HEK293 (cell line): ENCODE measurements at regions not wholly inside any gene's neighbourhood (a gene's known extent, or its start where the extent isn't known, plus 50 kb on each side); places are given as distances from the start of the nearest gene placed in this dataset.

Experiments used
- CTCF ChIA-PET: fragments of 350-600 bp; formaldehyde crosslinking; extraction: SDS; loops from one replicate; lab custom pipeline; 2021; ENCODE audit warnings: antibody characterized with exemption; lab: Yijun Ruan, JAX
- POLR2A ChIA-PET: fragments of 300-600 bp; formaldehyde crosslinking; extraction: SDS; loops from one replicate; lab custom pipeline; 2020; ENCODE audit warnings: antibody characterized with exemption, inconsistent platforms; lab: Yijun Ruan, JAX
- H3K27ac ChIP-seq: fragments of 200-500 bp; sonication (Bioruptor generic); 2 replicates; pipeline ENCODE4 v1.5.1; 2014; ENCODE audit warnings: low read depth, low read length, control low read depth, inconsistent platforms; ENCODE audit errors: extremely low read depth
- H3K36me3 ChIP-seq, 2 experiments: fragments of 200-500 bp in 1 of 2; sonication (Bioruptor generic) in 1 of 2; 1 replicate in 1 of 2; 2 replicates in 1 of 2; pipeline ENCODE4 v1.5.1; 2014 to 2017; ENCODE audit warnings: inconsistent platforms in 2 of 2, low read length in 2 of 2; ENCODE audit not compliant: control insufficient read depth in 2 of 2, insufficient read depth in 1 of 2
- H3K4me1 ChIP-seq: fragments of 200-500 bp; sonication (Bioruptor generic); 2 replicates; pipeline ENCODE4 v1.5.1; 2014; ENCODE audit warnings: mild to moderate bottlenecking, low read length, inconsistent platforms; ENCODE audit not compliant: control insufficient read depth, insufficient read depth
- H3K4me3 ChIP-seq: 2 replicates; pipeline ENCODE4 v1.5.1; 2011; ENCODE audit warnings: low read depth, mild to moderate bottlenecking, control low read depth, low read length, moderate library complexity
- H3K9me3 ChIP-seq: fragments of 200-500 bp; sonication (Bioruptor generic); 2 replicates; pipeline ENCODE4 v1.5.1; 2014; ENCODE audit warnings: low read depth, low read length, inconsistent platforms; ENCODE audit not compliant: control insufficient read depth, insufficient read depth
- ATF2 ChIP-seq: fragments of 450-650 bp; formaldehyde crosslinking; IDR thresholded peaks from 2 replicates; pipeline ENCODE4 v1.5.1; 2016; ENCODE audit warnings: missing biosample characterization, missing genetic modification characterization, low read depth
- CTCF ChIP-seq: fragments of 450-650 bp; formaldehyde crosslinking; IDR thresholded peaks from 2 replicates; pipeline ENCODE4 v1.5.1; 2016; ENCODE audit warnings: missing biosample characterization, missing genetic modification characterization
- GLIS1 ChIP-seq: fragments of 450-650 bp; formaldehyde crosslinking; IDR thresholded peaks from 2 replicates; pipeline ENCODE4 v1.5.1; 2016; ENCODE audit warnings: missing biosample characterization, missing genetic modification characterization
- HOXA7 ChIP-seq: sonication (generic); formaldehyde crosslinking; IDR thresholded peaks from 2 replicates; pipeline ENCODE4 v1.8.1; 2022; ENCODE audit warnings: missing genetic modification reagents, borderline replicate concordance
- KLF16 ChIP-seq: fragments of 450-650 bp; formaldehyde crosslinking; IDR thresholded peaks from 2 replicates; pipeline ENCODE4 v1.5.1; 2017; ENCODE audit warnings: missing biosample characterization, missing genetic modification characterization
- KLF9 ChIP-seq: fragments of 450-650 bp; formaldehyde crosslinking; IDR thresholded peaks from 2 replicates; pipeline ENCODE4 v1.5.1; 2016; ENCODE audit warnings: missing biosample characterization, missing genetic modification characterization, low read depth
- SALL2 ChIP-seq: fragments of 450-650 bp; formaldehyde crosslinking; IDR thresholded peaks from 2 replicates; pipeline ENCODE4 v1.5.0; 2017; ENCODE audit warnings: missing biosample characterization, mild to moderate bottlenecking, missing genetic modification characterization, borderline replicate concordance
- TSHZ1 ChIP-seq: fragments of 450-650 bp; formaldehyde crosslinking; IDR thresholded peaks from 2 replicates; pipeline ENCODE4 v1.5.1; 2016; ENCODE audit warnings: missing biosample characterization, missing genetic modification characterization, borderline replicate concordance
- ZBTB17 ChIP-seq: fragments of 450-650 bp; formaldehyde crosslinking; IDR thresholded peaks from 2 replicates; pipeline ENCODE4 v1.5.1; 2016; ENCODE audit warnings: missing biosample characterization, missing genetic modification characterization
- ZBTB48 ChIP-seq: fragments of 450-650 bp; formaldehyde crosslinking; IDR thresholded peaks from 2 replicates; pipeline ENCODE4 v1.5.1; 2016; ENCODE audit warnings: missing biosample characterization, missing genetic modification characterization
- ZIC2 ChIP-seq: fragments of 450-650 bp; formaldehyde crosslinking; IDR thresholded peaks from 2 replicates; pipeline ENCODE4 v1.5.1; 2016; ENCODE audit warnings: missing biosample characterization, missing genetic modification characterization
- ZNF112 ChIP-seq: fragments of 450-650 bp; formaldehyde crosslinking; IDR thresholded peaks from 2 replicates; pipeline ENCODE4 v1.5.0; 2017; ENCODE audit warnings: missing biosample characterization, missing genetic modification characterization
- ZNF157 ChIP-seq: fragments of 450-650 bp; formaldehyde crosslinking; IDR thresholded peaks from 2 replicates; pipeline ENCODE4 v1.5.1; 2016; ENCODE audit warnings: missing biosample characterization, missing genetic modification characterization
- ZNF184 ChIP-seq: fragments of 450-650 bp; IDR thresholded peaks from 2 replicates; pipeline ENCODE4 v1.5.1; 2018; ENCODE audit warnings: missing biosample characterization, mild to moderate bottlenecking, missing genetic modification characterization
- ZNF221 ChIP-seq: fragments of 450-650 bp; formaldehyde crosslinking; IDR thresholded peaks from 2 replicates; pipeline ENCODE4 v1.5.1; 2017; ENCODE audit warnings: missing biosample characterization, missing genetic modification characterization, borderline replicate concordance
- ZNF23 ChIP-seq: fragments of 450-650 bp; formaldehyde crosslinking; IDR thresholded peaks from 2 replicates; pipeline ENCODE4 v1.5.1; 2016; ENCODE audit warnings: missing biosample characterization, missing genetic modification characterization, borderline replicate concordance
- ZNF239 ChIP-seq: fragments of 450-650 bp; formaldehyde crosslinking; IDR thresholded peaks from 2 replicates; pipeline ENCODE4 v1.5.1; 2016; ENCODE audit warnings: missing biosample characterization, missing genetic modification characterization
- ZNF302 ChIP-seq: fragments of 450-650 bp; formaldehyde crosslinking; IDR thresholded peaks from 2 replicates; pipeline ENCODE4 v1.5.1; 2016; ENCODE audit warnings: missing biosample characterization, missing genetic modification characterization, low read depth
- ZNF324 ChIP-seq: fragments of 450-650 bp; formaldehyde crosslinking; IDR thresholded peaks from 2 replicates; pipeline ENCODE4 v1.5.1; 2016; ENCODE audit warnings: missing biosample characterization, missing genetic modification characterization
- ZNF341 ChIP-seq: fragments of 450-650 bp; formaldehyde crosslinking; IDR thresholded peaks from 2 replicates; pipeline ENCODE4; 2016; ENCODE audit warnings: low read depth, missing biosample characterization, missing genetic modification characterization
- ZNF426 ChIP-seq: fragments of 450-650 bp; formaldehyde crosslinking; IDR thresholded peaks from 2 replicates; pipeline ENCODE4 v1.5.1; 2017; ENCODE audit warnings: missing biosample characterization, missing genetic modification characterization, mild to moderate bottlenecking, inconsistent platforms, moderate library complexity
- ZNF544 ChIP-seq: fragments of 450-650 bp; formaldehyde crosslinking; IDR thresholded peaks from 2 replicates; pipeline ENCODE4 v1.5.0; 2017; ENCODE audit warnings: missing biosample characterization, missing genetic modification characterization
- ZNF549 ChIP-seq: fragments of 450-650 bp; IDR thresholded peaks from 2 replicates; pipeline ENCODE4 v1.5.1; 2018; ENCODE audit warnings: missing biosample characterization, missing genetic modification characterization, mild to moderate bottlenecking, inconsistent platforms, moderate library complexity
- ZNF76 ChIP-seq: fragments of 450-650 bp; formaldehyde crosslinking; IDR thresholded peaks from 2 replicates; pipeline ENCODE4; 2016; ENCODE audit warnings: low read depth, missing biosample characterization, missing genetic modification characterization, borderline replicate concordance
- ZNF837 ChIP-seq: fragments of 450-650 bp; formaldehyde crosslinking; IDR thresholded peaks from 2 replicates; pipeline ENCODE4 v1.5.1; 2016; ENCODE audit warnings: missing biosample characterization, missing genetic modification characterization
- TF ChIP-seq, protein P1 (sequence below): fragments of 450-650 bp; formaldehyde crosslinking; IDR thresholded peaks from 2 replicates; pipeline ENCODE4 v1.5.1; 2016; ENCODE audit warnings: missing biosample characterization, missing genetic modification characterization
- TF ChIP-seq, protein P2 (sequence below): fragments of 450-650 bp; formaldehyde crosslinking; IDR thresholded peaks from 2 replicates; pipeline ENCODE4; 2016; ENCODE audit warnings: missing biosample characterization, missing genetic modification characterization

DNA sequence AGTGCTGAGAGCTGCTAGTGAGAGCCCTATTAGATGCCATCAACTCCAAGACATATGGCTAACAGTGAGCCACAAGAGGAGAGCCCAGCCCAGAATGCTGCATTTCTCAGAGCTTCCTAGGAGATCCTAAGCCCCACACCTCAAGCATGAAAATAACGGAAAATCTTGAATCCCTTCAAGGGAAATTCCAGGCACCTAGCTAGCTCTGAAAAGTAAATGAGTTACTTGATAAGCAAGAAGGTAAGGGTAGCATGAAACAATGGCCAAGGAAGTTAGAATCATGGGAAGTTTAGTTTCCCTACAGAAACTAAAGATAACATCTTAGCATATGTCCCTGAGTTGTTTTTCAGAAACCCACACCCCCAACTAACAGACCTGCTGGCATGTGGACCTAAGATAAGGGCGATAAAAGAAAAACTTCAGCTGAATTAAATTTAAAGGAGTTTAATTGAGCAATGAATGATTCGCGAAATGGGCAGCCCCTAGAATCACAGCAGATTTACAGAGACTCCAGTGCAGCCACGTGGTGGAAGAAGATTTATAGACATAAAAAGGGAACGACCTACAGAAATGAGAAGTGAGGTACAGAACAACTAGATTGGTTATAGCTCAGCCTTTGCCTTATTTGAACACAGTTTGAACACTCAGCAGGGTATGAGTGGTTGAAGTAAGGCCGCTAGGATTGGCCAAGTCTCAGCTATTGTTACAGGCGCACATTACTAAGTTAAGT lies 301.3 kb upstream of the DACH1 start:
- no peaks in the 10 kb centered on the region for H3K36me3 ChIP-seq
- TF ChIP-seq ZNF544 (tag by site-specific recombination) (no peak), ZNF76 (tag by site-specific recombination) (no peak), ZNF324 (tag by site-specific recombination) (no peak), ZNF239 (no peak), ATF2 (tag by site-specific recombination) (no peak), ZNF184 (no peak), ZBTB48 (tag by site-specific recombination) (no peak), HOXA7 (CRISPR knock-in tag) (no peak), ZNF221 (tag by site-specific recombination) (no peak), ZNF23 (tag by site-specific recombination) (no peak), CTCF (tag by site-specific recombination) (no peak), SALL2 (no peak), ZNF426 (no peak), ZNF341 (tag by site-specific recombination) (no peak), ZNF837 (tag by site-specific recombination) (no peak)
- TF ChIP-seq, protein P1, sequence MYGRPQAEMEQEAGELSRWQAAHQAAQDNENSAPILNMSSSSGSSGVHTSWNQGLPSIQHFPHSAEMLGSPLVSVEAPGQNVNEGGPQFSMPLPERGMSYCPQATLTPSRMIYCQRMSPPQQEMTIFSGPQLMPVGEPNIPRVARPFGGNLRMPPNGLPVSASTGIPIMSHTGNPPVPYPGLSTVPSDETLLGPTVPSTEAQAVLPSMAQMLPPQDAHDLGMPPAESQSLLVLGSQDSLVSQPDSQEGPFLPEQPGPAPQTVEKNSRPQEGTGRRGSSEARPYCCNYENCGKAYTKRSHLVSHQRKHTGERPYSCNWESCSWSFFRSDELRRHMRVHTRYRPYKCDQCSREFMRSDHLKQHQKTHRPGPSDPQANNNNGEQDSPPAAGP (tag by site-specific recombination), result no peak
- TF ChIP-seq, protein P2, sequence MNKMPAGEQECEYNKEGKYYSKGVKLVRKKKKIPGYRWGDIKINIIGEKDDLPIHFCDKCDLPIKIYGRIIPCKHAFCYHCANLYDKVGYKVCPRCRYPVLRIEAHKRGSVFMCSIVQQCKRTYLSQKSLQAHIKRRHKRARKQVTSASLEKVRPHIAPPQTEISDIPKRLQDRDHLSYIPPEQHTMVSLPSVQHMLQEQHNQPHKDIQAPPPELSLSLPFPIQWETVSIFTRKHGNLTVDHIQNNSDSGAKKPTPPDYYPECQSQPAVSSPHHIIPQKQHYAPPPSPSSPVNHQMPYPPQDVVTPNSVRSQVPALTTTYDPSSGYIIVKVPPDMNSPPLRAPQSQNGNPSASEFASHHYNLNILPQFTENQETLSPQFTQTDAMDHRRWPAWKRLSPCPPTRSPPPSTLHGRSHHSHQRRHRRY (tag by site-specific recombination), result no peak
- H3K4me1 ChIP-seq, result no peaks in the 10 kb centered on the region
- no peak overlapping the region for H3K27ac ChIP-seq
- H3K9me3 ChIP-seq, result no peaks in the 10 kb centered on the region
- POLR2A ChIA-PET, result no interaction called here
- CTCF ChIA-PET, result no interaction called here
- H3K4me3 ChIP-seq, result no peak overlapping the region

DNA sequence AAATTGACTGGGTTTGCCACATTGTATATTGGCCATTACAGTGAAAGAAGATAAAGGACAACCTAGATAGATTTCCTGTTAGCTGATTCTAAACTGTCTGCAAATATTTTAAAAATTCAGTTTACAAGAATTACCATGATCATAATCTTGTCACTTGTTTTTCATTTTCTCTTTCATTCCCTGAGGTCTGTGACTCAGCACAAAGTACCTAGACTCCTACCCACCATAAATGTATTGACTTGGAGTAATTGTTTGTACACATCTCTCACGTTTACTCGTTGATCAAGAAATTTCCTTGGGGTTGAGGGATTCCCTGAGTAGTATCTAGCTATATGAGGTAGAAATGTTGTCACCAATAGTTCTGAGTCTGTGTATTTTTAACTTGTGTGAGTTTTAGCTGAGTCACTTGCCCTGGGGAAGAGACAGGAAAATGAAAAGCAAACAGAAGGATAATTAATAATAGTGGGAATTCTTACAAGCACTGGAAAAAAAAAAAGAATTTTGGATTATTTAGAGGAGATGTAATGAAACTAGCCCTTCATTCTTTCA lies 299.2 kb upstream of the DACH1 start:
- Histone ChIP-seq H3K36me3 (no peaks in the 10 kb centered on the region), H3K4me3 (no peak overlapping the region), H3K4me1 (no peaks in the 10 kb centered on the region), H3K27ac (no peak overlapping the region), H3K9me3 (no peaks in the 10 kb centered on the region)
- POLR2A ChIA-PET, result no interaction called here
- CTCF ChIA-PET, result interaction anchor here (0.6 kb wide), 1 partner anchor 284 kb away, joined by 3 read pairs; no protein-coding TSS in a partner anchor
- TF ChIP-seq GLIS1 (tag by site-specific recombination), result no peak
- TF ChIP-seq ZNF157 (tag by site-specific recombination), result no peak
- TF ChIP-seq KLF9 (tag by site-specific recombination), result no peak
- TF ChIP-seq ZIC2 (tag by site-specific recombination), result no peak
- TF ChIP-seq ZNF302 (tag by site-specific recombination), result no peak
- TF ChIP-seq TSHZ1, result no peak
- no peak for TF ChIP-seq ZNF549 (tag by site-specific recombination)
- TF ChIP-seq KLF16 (tag by site-specific recombination), result no peak
- TF ChIP-seq ZBTB17 (tag by site-specific recombination), result no peak
- TF ChIP-seq ZNF112 (tag by site-specific recombination), result no peak
